D721Med (cell line): ENCODE measurements at regions not wholly inside any gene's neighbourhood (a gene's known extent, or its start where the extent isn't known, plus 50 kb on each side); places are given as distances from the start of the nearest gene placed in this dataset.

ENCODE experiments used
- DNase-seq: peaks from one replicate; pipeline ENCODE4 v3.0.0; 2011; ENCODE audit warnings: low spot score; ENCODE audit not compliant: insufficient read length
- FAIRE-seq: peaks from 2 replicates; lab custom pipeline; 2011; peaks lifted over from hg19 to GRCh38; lab: Jason Lieb, UNC
- CTCF ChIP-seq: IDR thresholded peaks from 2 replicates; pipeline ENCODE4 v1.5.1; 2012; ENCODE audit warnings: mild to moderate bottlenecking, control low read depth; ENCODE audit not compliant: insufficient read depth; ENCODE audit errors: missing control alignments

DNA sequence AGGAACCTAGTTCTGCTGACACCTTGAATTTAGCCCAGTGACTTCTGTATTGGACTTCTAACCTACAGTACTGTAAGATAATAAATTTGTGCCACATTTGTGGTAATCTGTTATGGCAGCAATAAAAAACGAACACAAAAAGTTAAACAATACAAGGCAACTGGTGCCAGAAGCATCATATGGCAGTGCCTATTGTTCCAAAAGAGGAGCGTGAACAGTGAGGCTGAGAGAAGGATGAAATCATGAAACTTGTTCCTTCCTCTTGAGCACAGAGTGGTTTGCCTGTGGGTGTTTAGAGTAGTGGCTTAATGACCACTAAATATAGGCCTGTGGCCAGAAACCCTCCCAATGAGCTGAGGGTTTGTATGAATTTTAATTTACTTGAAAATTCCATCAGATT lies 69.7 kb upstream of the PGRMC2 start:
- no peak for FAIRE-seq
- TF ChIP-seq CTCF: no peak
- no peak for DNase-seq

- DNase-seq (no peak), FAIRE-seq (no peak)
- no peak for TF ChIP-seq CTCF
Measured at GRCh38 chr4:128355305-128355704, 67.7 kb upstream of the PGRMC2 start.

DNA sequence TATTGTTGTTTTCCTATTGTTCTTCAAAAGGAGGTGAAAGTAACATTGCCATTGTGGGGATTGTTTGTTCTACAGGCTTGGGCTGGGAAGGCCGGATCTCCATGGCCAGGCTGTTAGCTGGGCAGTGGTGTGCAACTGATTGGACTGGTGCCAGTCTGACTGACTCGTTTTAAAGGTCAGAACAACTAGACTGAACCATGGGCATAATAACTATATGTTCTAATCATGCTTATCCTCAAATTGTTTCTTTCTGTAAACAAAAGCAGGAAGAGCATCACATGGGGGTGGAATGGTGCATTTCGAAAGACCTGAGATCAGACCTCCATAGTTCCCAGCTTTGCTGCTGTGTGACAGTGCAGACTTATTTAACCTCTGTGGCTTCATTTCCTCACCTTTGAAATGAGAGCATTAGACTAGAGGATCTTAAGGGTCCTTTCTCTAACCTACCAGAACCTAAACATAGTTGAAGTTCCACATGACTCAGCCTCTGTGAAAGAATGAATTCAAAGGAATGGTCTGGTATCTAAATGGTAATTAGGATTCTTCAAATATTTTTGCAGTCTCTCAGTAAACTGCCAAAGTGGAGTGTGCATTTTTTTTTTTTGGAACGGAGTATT lies 66.7 kb upstream of the PGRMC2 start:
- DNase-seq (no peak), FAIRE-seq (no peak)
- TF ChIP-seq CTCF: no peak

DNA sequence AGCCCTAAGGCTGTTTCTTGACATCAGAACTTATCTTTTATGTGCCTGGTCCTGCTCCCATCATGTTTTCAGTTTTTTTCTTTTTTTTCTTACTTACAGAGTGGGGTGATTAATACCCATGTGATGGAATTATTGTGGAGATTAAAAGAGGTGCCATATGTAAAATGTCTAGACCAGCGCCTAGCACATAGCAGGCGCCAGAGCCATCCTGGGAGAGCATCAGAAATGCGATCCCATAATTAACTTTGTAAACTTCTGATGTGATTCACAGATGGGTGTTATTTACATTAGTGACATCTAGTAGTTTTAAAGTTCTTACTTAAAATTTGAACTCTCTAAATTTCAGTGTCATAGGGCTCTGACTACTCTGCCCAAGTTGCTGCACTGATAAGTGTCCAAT lies 66.2 kb upstream of the PGRMC2 start:
- TF ChIP-seq CTCF: no peak
- FAIRE-seq (no peak), DNase-seq (no peak)

GRCh38 chr4:128351502-128351901 lies 63.9 kb upstream of the PGRMC2 start:
- no peak for DNase-seq
- no peak for FAIRE-seq
- no peak for TF ChIP-seq CTCF

DNA sequence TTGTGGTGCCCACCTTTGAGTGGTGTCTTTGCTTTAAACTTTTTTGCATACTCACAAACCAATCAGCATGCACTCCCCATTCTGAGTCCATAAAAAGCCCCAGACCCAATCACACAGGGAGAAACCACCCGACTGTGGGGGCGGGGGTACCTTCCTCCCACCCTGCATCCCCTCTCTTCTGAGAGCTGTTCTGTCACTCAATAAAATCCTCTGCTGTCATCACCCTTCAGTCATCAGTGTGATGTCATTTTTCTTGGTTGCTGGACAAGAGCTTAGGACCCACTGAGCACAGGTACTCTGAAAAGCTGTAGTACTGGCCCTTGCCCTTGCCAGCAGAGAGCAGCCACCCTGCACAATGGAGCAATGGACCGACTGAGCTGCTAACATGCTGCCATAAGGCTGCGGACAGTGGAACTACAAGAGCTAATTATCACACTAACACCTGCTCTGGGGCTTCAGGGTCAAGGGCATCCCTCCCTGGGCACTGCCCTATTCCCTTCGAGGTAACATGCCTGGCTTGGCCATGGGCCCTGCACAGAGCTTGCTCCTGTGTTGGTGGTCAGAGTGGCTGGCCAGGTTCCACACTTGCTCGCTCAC lies 62.9 kb upstream of the PGRMC2 start:
- DNase-seq (no peak), FAIRE-seq (no peak)
- no peak for TF ChIP-seq CTCF

DNA sequence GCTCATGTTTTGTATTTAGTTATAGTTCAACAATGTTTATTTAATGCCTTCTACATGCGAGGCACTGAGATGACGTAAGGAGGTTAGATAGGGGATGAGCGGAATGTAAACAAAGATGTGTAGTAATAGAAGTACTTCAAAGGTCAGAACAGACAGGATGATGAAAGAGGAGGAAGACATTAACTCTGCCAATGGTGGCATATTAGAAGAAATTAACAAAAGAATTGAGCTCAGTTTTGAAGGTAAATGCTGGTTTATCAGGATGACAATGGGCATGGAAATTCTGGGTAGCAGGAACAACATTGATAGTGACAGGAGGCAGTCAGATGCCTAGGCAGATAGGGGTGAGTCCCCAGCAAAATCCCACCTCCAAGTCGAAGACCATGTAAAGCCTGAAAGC lies 62.3 kb upstream of the PGRMC2 start:
- TF ChIP-seq CTCF: no peak

More for the DNA sequence above, 62.3 kb upstream of the PGRMC2 start:
- DNase-seq: no peak
- FAIRE-seq: no peak
